ES-I3 (cell line): ENCODE measurements at regions not wholly inside any gene's neighbourhood (a gene's known extent, or its start where the extent isn't known, plus 50 kb on each side); places are given as distances from the start of the nearest gene placed in this dataset.

Source experiments
- H3K36me3 ChIP-seq: 2 replicates; pipeline ENCODE4 v1.6.1; 2013; ENCODE audit warnings: mild to moderate bottlenecking, low read length, control low read depth, moderate library complexity; ENCODE audit not compliant: insufficient read depth
- H3K4me1 ChIP-seq: 2 replicates; pipeline ENCODE4 v1.6.1; 2013; ENCODE audit warnings: mild to moderate bottlenecking, control low read depth, low read length; ENCODE audit not compliant: insufficient read depth
- H3K9ac ChIP-seq: 2 replicates; pipeline ENCODE4 v1.6.1; 2013; ENCODE audit warnings: low read depth, mild to moderate bottlenecking, low read length, moderate library complexity
- H3K9me3 ChIP-seq: 2 replicates; pipeline ENCODE4 v1.6.1; 2013; ENCODE audit warnings: mild to moderate bottlenecking, low read length, moderate library complexity; ENCODE audit not compliant: control insufficient read depth, insufficient read depth

DNA sequence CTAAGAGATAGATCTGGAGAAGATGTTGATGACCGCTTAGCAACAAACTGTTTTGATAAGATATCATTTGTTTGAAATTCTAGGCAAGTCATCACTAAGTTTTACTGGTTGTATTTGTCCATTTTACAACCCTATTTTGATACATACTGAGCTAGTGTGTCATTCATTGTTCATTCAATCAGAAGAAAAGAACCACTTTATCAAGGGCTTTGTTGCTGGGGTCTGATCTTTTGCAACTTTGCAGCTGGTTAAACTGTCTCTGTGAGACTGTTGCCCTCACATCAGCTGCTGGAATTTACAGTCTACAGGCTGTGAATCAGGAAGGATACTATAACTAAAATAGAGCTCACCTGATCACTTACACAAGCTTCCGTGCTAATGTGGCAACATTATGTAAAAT, 290.5 kb downstream of the RFC3 start:
- Histone ChIP-seq H3K4me1 (no peaks in the 10 kb centered on the region), H3K36me3 (no peaks in the 10 kb centered on the region), H3K9me3 (no peaks in the 10 kb centered on the region; the same call in none of the 2 replicates), H3K9ac (no peak overlapping the region)

DNA sequence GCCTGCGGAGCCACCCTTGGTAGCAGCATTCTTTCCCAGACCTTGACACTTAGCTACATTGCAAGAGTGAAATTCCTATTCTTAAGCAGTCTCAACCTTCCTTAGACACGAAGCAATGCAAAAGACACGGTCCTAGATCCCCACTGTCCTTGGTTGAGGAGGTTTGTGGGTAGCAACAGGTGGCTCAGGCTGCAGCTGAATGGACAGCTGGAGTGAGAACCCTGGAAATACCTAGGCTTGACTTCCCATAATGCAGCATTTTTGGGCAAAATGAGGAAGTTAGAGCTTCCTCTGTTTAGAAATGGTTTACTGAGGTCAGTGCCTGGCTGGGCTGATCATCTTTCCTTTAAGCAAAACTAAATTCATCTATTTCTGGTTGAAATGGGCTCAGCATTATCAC, 296.6 kb downstream of the RFC3 start:
- Histone ChIP-seq H3K9ac (no peak overlapping the region), H3K36me3 (no peaks in the 10 kb centered on the region), H3K9me3 (no peaks in the 10 kb centered on the region; the same call in 1 of the 2 replicates), H3K4me1 (0 out of 2 replicates have a peak, but pooled peaks cover 3% of the 10 kb centered on the region)

DNA sequence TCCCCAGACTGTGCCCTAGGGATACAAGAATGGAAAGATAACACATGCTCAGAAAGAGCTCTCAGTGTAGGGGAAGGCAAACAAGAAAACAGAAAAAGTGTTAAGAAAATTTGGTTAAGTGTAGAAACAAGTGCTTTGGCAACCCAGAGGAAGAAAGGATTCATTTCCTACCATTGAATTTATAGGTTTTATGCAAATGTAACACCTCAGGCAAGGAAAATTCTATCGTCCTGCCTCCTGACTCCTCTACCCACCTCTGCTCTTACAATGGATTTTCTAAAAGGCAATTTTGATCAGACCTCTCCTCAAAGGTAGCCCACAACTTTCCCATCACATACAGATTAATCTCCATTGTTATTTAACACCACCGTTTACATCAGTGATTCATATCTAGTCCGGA, 298.7 kb downstream of the RFC3 start:
- H3K36me3 ChIP-seq = no peaks in the 10 kb centered on the region
- no peak overlapping the region for H3K9ac ChIP-seq
- 0 out of 2 replicates have a peak, but pooled peaks cover 3% of the 10 kb centered on the region for H3K4me1 ChIP-seq
- H3K9me3 ChIP-seq = no peaks in the 10 kb centered on the region

DNA sequence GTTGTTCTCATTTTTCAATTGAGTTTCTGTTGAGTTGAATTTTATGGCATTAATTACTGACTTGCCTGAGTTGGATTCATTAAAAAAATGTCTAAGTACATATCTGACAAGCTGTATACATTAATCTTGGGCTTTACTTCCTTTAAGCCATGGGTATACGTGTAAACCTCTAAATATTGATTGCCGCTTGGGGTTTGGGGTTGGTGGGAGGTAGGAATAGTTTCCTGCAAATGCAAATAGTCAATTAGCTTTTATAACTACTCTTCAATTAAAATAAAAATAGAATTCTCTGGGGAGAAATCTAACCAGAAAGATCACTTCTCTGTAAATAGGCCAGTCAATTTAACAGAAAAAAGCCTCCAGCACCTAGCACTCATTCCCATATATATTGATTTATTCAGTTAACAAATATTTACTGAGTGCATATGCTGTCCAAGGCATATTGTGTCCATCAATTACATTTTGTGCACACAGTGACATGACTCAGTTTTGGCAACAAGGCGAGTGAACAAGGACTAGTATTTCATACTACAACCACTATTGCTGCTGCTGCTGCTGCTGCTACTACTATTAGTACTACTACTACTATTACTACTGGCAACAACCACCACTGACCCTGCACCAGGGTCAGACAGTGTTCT, 306.8 kb downstream of the RFC3 start:
- peaks cover 14% of the 10 kb centered on the region; the same call in 1 of the 2 replicates for H3K4me1 ChIP-seq
- H3K9me3 ChIP-seq = no peaks in the 10 kb centered on the region
- H3K9ac ChIP-seq = no peak overlapping the region
- no peaks in the 10 kb centered on the region for H3K36me3 ChIP-seq

DNA sequence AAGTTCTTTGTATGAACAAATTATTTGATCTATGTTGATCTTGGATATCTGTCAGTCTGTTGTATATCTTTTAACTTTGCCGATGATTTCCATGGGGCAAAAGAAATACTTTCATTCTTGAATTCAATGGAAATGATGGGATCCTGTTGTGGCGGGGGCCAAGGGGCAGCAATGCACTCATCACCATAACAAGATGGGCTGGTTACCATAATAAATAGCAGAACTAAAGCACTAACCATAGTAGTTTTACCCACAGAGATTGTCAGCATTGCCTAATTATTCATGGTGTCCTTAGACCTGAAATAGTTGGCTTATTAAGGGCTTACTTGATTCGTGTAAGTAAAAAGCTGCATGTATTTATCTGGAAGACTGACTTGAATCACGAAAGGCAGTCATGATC, 309.6 kb downstream of the RFC3 start:
- Histone ChIP-seq H3K36me3 (no peaks in the 10 kb centered on the region), H3K9me3 (no peaks in the 10 kb centered on the region), H3K9ac (no peak overlapping the region), H3K4me1 (peaks cover 14% of the 10 kb centered on the region; the same call in 1 of the 2 replicates)

DNA sequence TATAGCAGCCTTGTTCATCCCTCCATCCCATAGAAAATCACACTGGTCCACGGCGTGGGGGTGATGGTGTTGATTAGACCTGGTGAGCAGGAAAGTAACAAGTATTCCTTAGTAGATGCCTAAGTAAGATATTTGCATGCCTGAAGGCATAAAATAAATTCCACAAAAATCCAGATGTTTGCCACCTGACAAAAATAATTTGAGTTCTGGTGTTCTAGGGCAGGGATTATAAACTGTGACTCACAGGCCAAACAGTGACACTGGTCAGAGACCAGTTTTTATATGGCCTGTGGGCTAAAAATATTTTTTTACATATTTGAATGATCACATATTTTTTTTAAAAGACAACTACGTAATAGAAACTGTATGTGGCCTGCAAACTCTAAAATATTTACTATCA, 310.7 kb downstream of the RFC3 start:
- H3K4me1 ChIP-seq = peaks cover 14% of the 10 kb centered on the region; the same call in 1 of the 2 replicates
- H3K9me3 ChIP-seq = no peaks in the 10 kb centered on the region
- H3K9ac ChIP-seq = no peak overlapping the region
- no peaks in the 10 kb centered on the region for H3K36me3 ChIP-seq

DNA sequence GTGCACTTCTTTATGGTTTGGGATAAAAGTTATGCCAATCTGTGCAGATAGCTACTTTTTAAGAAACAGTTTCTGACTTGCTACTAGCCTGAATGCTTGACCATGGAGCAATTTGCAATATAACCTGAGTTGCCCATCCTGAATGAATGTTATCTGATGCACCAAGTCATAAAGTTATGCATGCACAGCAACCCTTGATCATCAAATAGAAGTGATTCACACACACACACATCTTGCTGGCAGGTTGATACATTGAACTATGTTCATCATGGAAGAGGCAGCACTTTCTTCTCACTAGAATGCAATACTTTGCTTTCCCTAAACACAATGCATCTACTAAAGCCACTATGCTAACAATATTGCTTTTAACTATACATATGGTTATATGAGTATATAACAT, 311.5 kb downstream of the RFC3 start:
- no peaks in the 10 kb centered on the region for H3K36me3 ChIP-seq
- no peak overlapping the region for H3K9ac ChIP-seq
- no peaks in the 10 kb centered on the region for H3K9me3 ChIP-seq
- H3K4me1 ChIP-seq = peaks cover 13% of the 10 kb centered on the region; the same call in 1 of the 2 replicates

DNA sequence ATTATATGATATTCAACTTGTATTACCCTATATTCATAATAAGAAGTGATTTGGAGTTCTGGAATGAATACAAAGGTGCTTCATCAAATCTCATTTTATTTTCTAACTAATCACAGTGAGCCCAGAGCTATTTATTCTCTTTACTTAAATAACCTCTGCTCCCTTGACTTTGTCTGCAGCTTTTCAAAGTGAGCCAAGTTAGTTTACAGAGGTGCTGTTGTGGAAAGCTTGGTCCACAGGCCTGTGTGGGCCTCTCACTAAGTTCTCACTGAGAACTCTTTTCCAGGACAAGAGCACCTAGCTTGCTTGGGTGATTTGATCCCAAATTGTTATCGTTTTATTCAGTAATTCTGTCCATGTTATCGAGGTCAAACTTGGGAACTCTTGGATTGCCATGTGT, 319.3 kb downstream of the RFC3 start:
- no peaks in the 10 kb centered on the region for H3K9me3 ChIP-seq

DNA sequence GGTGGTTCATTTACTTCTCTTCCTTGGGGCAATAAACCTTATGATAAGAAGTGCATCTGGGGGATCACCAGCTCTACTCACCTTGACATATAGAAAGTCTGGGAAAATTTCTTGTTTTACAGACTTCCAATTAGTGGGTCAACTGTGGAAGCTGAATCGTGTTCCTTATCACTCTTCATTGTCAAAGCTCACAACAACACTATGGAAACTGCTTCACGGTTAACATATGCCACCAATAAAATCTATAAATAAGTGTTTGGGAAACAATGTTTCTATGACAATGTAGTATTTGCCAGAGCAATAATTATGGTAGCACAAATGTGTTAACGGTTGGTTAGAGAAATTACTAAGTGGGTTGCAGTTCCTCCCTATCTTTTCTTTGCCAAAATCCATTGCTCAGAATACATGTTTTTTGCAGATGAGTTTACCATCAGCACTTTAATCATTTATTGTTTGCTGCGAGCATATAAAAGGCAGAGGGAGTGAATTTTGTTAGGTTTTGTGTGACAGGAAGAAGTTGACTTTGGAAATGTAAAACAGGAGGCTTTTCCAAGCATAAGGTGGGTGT, 321.8 kb downstream of the RFC3 start:
- Histone ChIP-seq H3K4me1 (no peaks in the 10 kb centered on the region; the same call in 1 of the 2 replicates), H3K9me3 (no peaks in the 10 kb centered on the region), H3K36me3 (no peaks in the 10 kb centered on the region), H3K9ac (no peak overlapping the region)

More for the DNA sequence above, 319.3 kb downstream of the RFC3 start:
- Histone ChIP-seq H3K4me1 (no peaks in the 10 kb centered on the region; the same call in 1 of the 2 replicates), H3K9ac (no peak overlapping the region), H3K36me3 (no peaks in the 10 kb centered on the region)

DNA sequence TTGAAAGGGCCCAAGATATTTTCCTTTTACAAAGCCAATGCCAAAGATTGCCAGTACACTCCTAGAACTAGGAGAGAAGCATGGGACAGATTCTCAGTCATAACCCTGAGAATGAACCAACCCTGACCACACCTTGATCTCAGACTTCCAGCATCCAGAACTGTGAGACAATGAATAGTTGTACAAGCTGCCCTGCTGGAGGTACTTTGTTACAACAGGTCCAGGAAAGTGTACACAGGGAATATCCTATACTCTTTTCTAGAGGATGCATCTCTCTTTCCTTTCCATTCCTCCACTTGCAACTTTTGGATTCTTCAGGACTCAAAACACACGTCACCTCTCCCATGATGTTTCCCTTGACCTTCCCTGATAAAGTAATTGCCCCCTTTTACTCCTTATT, 325.7 kb downstream of the RFC3 start:
- Histone ChIP-seq H3K36me3 (no peaks in the 10 kb centered on the region), H3K4me1 (no peaks in the 10 kb centered on the region; the same call in 1 of the 2 replicates), H3K9me3 (no peaks in the 10 kb centered on the region), H3K9ac (no peak overlapping the region)

DNA sequence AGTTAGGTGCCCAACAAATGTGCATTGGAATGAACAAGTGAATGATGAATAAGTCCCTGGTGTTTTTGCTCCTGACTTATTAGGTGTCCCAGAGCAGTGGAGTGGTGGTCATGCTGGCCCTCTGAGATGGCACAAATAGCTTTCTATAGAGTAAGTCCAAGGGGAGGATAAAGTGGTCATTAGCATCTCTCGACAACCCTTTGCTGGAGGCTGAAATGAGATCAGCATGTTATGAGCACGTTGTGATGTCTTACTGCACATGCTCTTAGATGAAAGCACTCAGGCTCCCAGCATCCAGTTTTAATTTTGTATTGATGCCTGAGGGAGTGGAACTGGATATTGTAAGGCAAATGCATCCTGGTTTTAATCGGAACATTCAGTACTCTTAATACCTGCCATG, 326.2 kb downstream of the RFC3 start:
- no peaks in the 10 kb centered on the region for H3K36me3 ChIP-seq
- no peaks in the 10 kb centered on the region; the same call in 1 of the 2 replicates for H3K4me1 ChIP-seq
- no peak overlapping the region for H3K9ac ChIP-seq
- no peaks in the 10 kb centered on the region for H3K9me3 ChIP-seq

DNA sequence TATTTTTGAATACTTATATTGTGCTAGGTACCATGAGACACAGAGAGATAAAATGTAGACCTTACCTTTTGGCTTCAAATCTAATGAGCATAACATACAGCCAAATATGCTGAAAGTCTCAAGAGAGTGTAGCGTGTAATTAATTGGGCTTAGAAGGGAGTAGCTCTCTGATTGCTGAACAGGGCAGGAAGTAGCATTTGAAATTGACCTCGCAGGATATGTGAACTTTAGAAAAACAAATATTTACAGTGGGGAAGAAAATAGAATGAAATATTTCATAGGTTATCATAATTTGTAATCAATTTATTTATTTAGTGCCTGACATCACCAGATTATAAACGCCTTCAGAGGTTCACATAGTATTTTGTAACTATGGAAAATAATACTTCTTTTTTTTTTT, 327.1 kb downstream of the RFC3 start:
- Histone ChIP-seq H3K9ac (no peak overlapping the region), H3K4me1 (no peaks in the 10 kb centered on the region), H3K9me3 (no peaks in the 10 kb centered on the region), H3K36me3 (no peaks in the 10 kb centered on the region)

DNA sequence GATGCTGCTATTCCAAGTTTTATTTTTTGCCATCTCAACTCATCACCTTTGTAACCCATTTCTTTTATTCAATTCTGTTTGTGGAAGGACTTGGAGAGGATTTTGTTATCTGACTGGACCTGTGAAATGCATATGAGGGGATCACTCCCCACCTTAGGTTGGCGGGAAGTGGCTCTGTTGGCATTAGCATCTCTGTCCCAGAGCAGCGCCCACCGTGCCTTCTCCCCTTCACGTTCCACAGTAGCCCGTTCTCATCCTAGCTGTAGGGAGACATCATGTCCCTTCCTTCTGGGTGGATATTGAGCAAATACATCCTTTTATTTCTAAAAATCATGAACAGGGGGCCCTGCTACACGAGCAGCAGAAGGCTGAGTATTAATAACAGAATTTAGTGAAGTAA, 330.4 kb downstream of the RFC3 start:
- no peak overlapping the region for H3K9ac ChIP-seq
- H3K36me3 ChIP-seq = no peaks in the 10 kb centered on the region
- no peaks in the 10 kb centered on the region for H3K9me3 ChIP-seq
- no peaks in the 10 kb centered on the region for H3K4me1 ChIP-seq

DNA sequence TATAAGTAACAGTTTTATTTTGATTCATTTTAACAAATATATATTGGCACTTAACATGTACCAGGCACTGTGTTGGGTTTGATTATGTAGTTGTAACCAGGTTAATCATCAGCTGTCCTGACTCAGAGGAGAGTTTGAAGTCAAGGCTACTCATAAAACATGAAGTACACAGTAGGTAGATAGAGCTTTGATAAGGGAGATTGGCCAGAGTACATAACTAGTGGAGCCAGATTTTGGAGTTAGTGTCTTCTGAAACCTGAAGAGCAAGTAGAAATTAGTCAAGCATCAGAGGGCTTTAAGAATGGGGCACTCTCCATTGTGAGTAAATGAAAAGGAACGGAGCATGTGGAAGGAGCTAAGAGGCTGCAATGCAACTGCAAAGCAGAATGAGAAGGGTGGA, 333.9 kb downstream of the RFC3 start:
- no peaks in the 10 kb centered on the region for H3K36me3 ChIP-seq
- no peak overlapping the region for H3K9ac ChIP-seq
- H3K4me1 ChIP-seq = peaks cover 12% of the 10 kb centered on the region
- no peaks in the 10 kb centered on the region for H3K9me3 ChIP-seq

DNA sequence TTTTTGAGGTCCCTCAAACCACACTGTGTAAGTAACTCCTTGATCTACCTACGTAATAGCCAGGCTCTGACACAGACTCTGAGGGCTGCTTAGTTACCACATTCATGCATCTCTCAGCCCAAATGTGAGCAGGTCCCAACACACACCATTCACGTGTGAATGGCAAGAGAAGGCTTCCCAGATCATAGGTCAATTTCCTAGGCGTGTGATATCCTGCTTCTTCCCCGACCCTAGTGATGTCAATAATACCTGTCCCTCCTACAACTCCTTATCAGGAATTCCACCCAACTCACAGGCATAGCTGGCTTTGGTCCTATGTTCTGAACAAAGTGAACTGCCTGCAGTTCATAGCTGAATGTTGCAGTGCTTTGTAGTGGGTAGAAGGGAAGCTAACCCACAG, 334.5 kb downstream of the RFC3 start:
- H3K4me1 ChIP-seq = peaks cover 15% of the 10 kb centered on the region
- H3K9me3 ChIP-seq = no peaks in the 10 kb centered on the region
- no peak overlapping the region for H3K9ac ChIP-seq
- no peaks in the 10 kb centered on the region for H3K36me3 ChIP-seq
